IMR-90 (cell line): ENCODE measurements at regions not wholly inside any gene's neighbourhood (a gene's known extent, or its start where the extent isn't known, plus 50 kb on each side); places are given as distances from the start of the nearest gene placed in this dataset.
A peak's percentile ranks its signal among the peaks of the same experiment; 100 is the strongest.

Experiments used
- ATAC-seq: fragments of 200-7000 bp; cut with Tn5 transposase; 2 replicates; pipeline ENCODE4 v1.9.1; 2020; ENCODE audit warnings: low read depth, mild to moderate bottlenecking, moderate library complexity
- BruUV-seq: library from RNA; stranded (reverse); fragments of 400-500 nt; replicated peaks from 2 replicates; lab custom pipeline; 2021; lab: Mats Ljungman, UMichigan
- CTCF ChIA-PET: fragments of 300-600 bp; formaldehyde crosslinking; extraction: SDS; loops from one replicate; lab custom pipeline; 2021; ENCODE audit warnings: antibody characterized with exemption; lab: Yijun Ruan, JAX
- POLR2A ChIA-PET: fragments of 300-600 bp; sonication (Branson Sonifier 250); formaldehyde crosslinking; loops from one replicate; lab custom pipeline; 2022; ENCODE audit warnings: antibody characterized with exemption; ENCODE audit not compliant: unreplicated experiment; lab: Charles Lee
- DNase-seq: peaks from one replicate; pipeline ENCODE4 v3.0.0; 2013
- H2AFZ ChIP-seq: replicated peaks from 2 replicates; pipeline ENCODE3; 2013; ENCODE audit warnings: low read length, mild to moderate bottlenecking; ENCODE audit not compliant: poor library complexity
- H2AK5ac ChIP-seq: 2 replicates; pipeline ENCODE4 v1.6.1; 2013; ENCODE audit warnings: low read depth, low read length, inconsistent platforms
- H2AK9ac ChIP-seq: replicated peaks from 2 replicates; pipeline ENCODE3; 2013; ENCODE audit warnings: mild to moderate bottlenecking, low read depth, low read length, moderate library complexity; ENCODE audit not compliant: poor library complexity
- H2BK120ac ChIP-seq: 2 replicates; pipeline ENCODE4 v1.6.1; 2013; ENCODE audit warnings: low read depth, low read length, inconsistent platforms
- H2BK15ac ChIP-seq: 3 replicates; pipeline ENCODE4 v1.6.1; 2013; ENCODE audit warnings: low read depth, low read length, inconsistent platforms
- H2BK20ac ChIP-seq: 2 replicates; pipeline ENCODE4 v1.6.1; 2013; ENCODE audit warnings: low read depth, mild to moderate bottlenecking, inconsistent platforms, low read length, moderate library complexity
- H2BK5ac ChIP-seq: 2 replicates; pipeline ENCODE4 v1.6.1; 2013; ENCODE audit warnings: mild to moderate bottlenecking, low read depth, low read length, inconsistent platforms; ENCODE audit not compliant: poor library complexity, severe bottlenecking
- H3K14ac ChIP-seq: replicated peaks from 2 replicates; pipeline ENCODE4 v1.6.1; 2013; ENCODE audit warnings: low read depth, low read length, inconsistent platforms
- H3K18ac ChIP-seq: 2 replicates; pipeline ENCODE4 v1.6.1; 2013; ENCODE audit warnings: low read depth, low read length, control low read depth
- H3K23ac ChIP-seq: 2 replicates; pipeline ENCODE4 v1.6.1; 2013; ENCODE audit warnings: low read depth, low read length, inconsistent platforms
- H3K27ac ChIP-seq: 2 replicates; pipeline ENCODE4 v1.5.1; 2013; ENCODE audit warnings: mild to moderate bottlenecking, control low read depth, low read length; ENCODE audit not compliant: insufficient read depth
- H3K27me3 ChIP-seq: 2 replicates; pipeline ENCODE4 v1.6.1; 2013; ENCODE audit warnings: low read length; ENCODE audit not compliant: control insufficient read depth, insufficient read depth
- H3K36me3 ChIP-seq: 2 replicates; pipeline ENCODE4 v1.6.1; 2013; ENCODE audit warnings: low read length, mixed read lengths; ENCODE audit not compliant: control insufficient read depth, insufficient read depth
- H3K4ac ChIP-seq: 2 replicates; pipeline ENCODE4 v1.6.1; 2013; ENCODE audit warnings: low read depth, low read length, inconsistent platforms
- H3K4me1 ChIP-seq: 2 replicates; pipeline ENCODE4 v1.6.1; 2013; ENCODE audit warnings: low read length, mixed read lengths; ENCODE audit not compliant: control insufficient read depth, insufficient read depth
- H3K4me2 ChIP-seq: 2 replicates; pipeline ENCODE4 v1.6.1; 2013; ENCODE audit warnings: low read depth, mild to moderate bottlenecking, control low read depth, low read length, moderate library complexity
- H3K4me3 ChIP-seq: 2 replicates; pipeline ENCODE4 v1.5.1; 2013; ENCODE audit warnings: low read depth, mild to moderate bottlenecking, control low read depth, low read length, moderate library complexity; ENCODE audit not compliant: insufficient read depth
- H3K56ac ChIP-seq: 2 replicates; pipeline ENCODE4 v1.6.1; 2013; ENCODE audit warnings: low read length, inconsistent platforms; ENCODE audit not compliant: insufficient read depth; ENCODE audit errors: extremely low read depth
- H3K79me1 ChIP-seq, 2 experiments: 2 replicates each; pipeline ENCODE4 v1.6.1; 2013; ENCODE audit warnings: low read length in 2 of 2, inconsistent platforms in 1 of 2, low read depth in 1 of 2
- H3K9ac ChIP-seq: 2 replicates; pipeline ENCODE4 v1.6.1; 2013; ENCODE audit warnings: low read depth, low read length, control low read depth
- H3K9me1 ChIP-seq: 2 replicates; pipeline ENCODE4 v1.6.1; 2013; ENCODE audit warnings: low read length, inconsistent platforms; ENCODE audit not compliant: insufficient read depth
- H3K9me3 ChIP-seq: 2 replicates; pipeline ENCODE4 v1.6.1; 2013; ENCODE audit warnings: low read length; ENCODE audit not compliant: control insufficient read depth, insufficient read depth
- H4K20me1 ChIP-seq: 2 replicates; pipeline ENCODE4 v1.6.1; 2013; ENCODE audit warnings: low read length, inconsistent platforms; ENCODE audit not compliant: insufficient read depth
- H4K5ac ChIP-seq: 2 replicates; pipeline ENCODE4 v1.6.1; 2013; ENCODE audit warnings: mild to moderate bottlenecking, low read depth, low read length, control low read depth
- H4K8ac ChIP-seq, 2 experiments: 2 replicates each; pipeline ENCODE4 v1.6.1; 2013; ENCODE audit warnings: low read depth in 2 of 2, low read length in 2 of 2, control low read depth in 1 of 2, inconsistent platforms in 1 of 2
- H4K91ac ChIP-seq: 2 replicates; pipeline ENCODE4 v1.6.1; 2013; ENCODE audit warnings: low read depth, low read length, inconsistent platforms; ENCODE audit not compliant: insufficient read depth
- CEBPB ChIP-seq: IDR thresholded peaks from 2 replicates; pipeline ENCODE4 v1.6.1; 2012; ENCODE audit warnings: low read depth, low read length, improper control_type of control experiment
- FOS ChIP-seq: fragments of 150-350 bp; IDR thresholded peaks from 2 replicates; pipeline ENCODE4 v1.6.1; 2016; ENCODE audit warnings: low read depth, low read length
- WGBS, 2 experiments: methylation state at CpG; one replicate each; pipeline versions ENCODE4 v1.1.5 to v1.1.7; 2013; ENCODE audit warnings: missing lambda C conversion rate in 2 of 2; ENCODE audit not compliant: insufficient read length in 1 of 2; ENCODE audit errors: extremely low coverage in 2 of 2; 5-methylcytosine and 5-hydroxymethylcytosine counted together
- dilution Hi-C: fragments of 300-500 bp; cut with HindIII; formaldehyde crosslinking; loops from one replicate; pipeline ENCODE4 v1.14.3; 2018; ENCODE audit warnings: low sequenced_read_pairs; ENCODE audit not compliant: unreplicated experiment
- in situ Hi-C: fragments of 300-500 bp; cut with MboI; formaldehyde crosslinking; loops from 3 replicates; pipeline ENCODE4 v1.14.3; 2019; ENCODE audit warnings: low sequenced_read_pairs, inconsistent platforms, mixed read lengths
- intact Hi-C: fragments of 100-400 bp; cut with micrococcal nuclease; formaldehyde crosslinking; loops from 2 replicates; pipeline ENCODE4 v1.10.0; 2022

DNA sequence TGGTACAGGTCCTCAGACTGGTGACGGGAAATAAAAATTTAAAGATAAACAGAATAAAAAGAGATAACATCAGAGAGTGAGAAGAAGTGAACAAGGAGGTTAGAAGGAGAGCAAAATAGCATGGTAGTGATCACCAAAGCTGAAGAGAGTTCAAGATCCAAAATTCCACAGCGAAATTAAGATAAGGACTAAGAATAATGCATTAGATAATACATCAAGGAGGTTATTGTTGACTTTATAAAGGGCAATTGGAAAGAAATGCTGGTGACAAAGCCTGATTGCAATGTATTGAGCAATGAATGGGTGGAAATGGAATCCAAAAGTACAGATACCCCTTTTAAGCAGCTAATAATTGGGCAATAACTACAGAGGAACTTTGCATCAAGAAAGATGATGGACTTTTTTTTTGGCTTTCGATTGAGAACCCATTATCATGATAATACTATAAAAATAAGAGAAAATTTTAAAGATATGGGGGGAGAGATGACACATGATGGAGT is 101.6 kb upstream of the MAP9 start:
- peak; percentile 41 for DNase-seq

More for the DNA sequence above, 101.6 kb upstream of the MAP9 start:
- H3K4me1 ChIP-seq: peaks cover 3% of the 10 kb centered on the region; the same call in 1 of the 2 replicates
- H2BK5ac ChIP-seq: no peak overlapping the region
- no peaks in the 10 kb centered on the region for H3K9me1 ChIP-seq
- H3K27ac ChIP-seq: no peak overlapping the region
- no peak overlapping the region for H3K23ac ChIP-seq
- in situ Hi-C loops (no loop called here), dilution Hi-C loops (no loop called here), intact Hi-C loops (no loop called here)
- no peak overlapping the region for H4K8ac ChIP-seq
- H3K4me3 ChIP-seq: no peak overlapping the region
- ChIA-PET POLR2A (no interaction called here), CTCF (no interaction called here)
- no peaks in the 10 kb centered on the region for H3K36me3 ChIP-seq
- H4K91ac ChIP-seq: no peak overlapping the region
- no peaks in the 10 kb centered on the region for H3K79me1 ChIP-seq
- no TSS peak for BruUV-seq
- no peak overlapping the region for H3K56ac ChIP-seq
- H3K9me3 ChIP-seq: no peaks in the 10 kb centered on the region
- TF ChIP-seq FOS (no peak), CEBPB (peak; percentile 80)
- no peak overlapping the region for H2BK20ac ChIP-seq
- H3K18ac ChIP-seq: no peak overlapping the region
- H3K4ac ChIP-seq: no peak overlapping the region
- H3K14ac ChIP-seq: no peak overlapping the region
- H3K4me2 ChIP-seq: no peak overlapping the region
- H2BK15ac ChIP-seq: no peak overlapping the region
- ATAC-seq: no peak
- no peak overlapping the region for H3K9ac ChIP-seq
- no peaks in the 10 kb centered on the region for H4K20me1 ChIP-seq
- no peak overlapping the region for H2AK9ac ChIP-seq
- H2BK120ac ChIP-seq: no peak overlapping the region
- H4K5ac ChIP-seq: no peak overlapping the region
- no peak overlapping the region for H2AFZ ChIP-seq
- no CpG with 5 or more reads among the region's 3 CpGs for WGBS, 2 experiments
- no peak overlapping the region for H2AK5ac ChIP-seq
- H3K27me3 ChIP-seq: no peaks in the 10 kb centered on the region
